HG03095 (cell line): ENCODE measurements at regions not wholly inside any gene's neighbourhood (a gene's known extent, or its start where the extent isn't known, plus 50 kb on each side); places are given as distances from the start of the nearest gene placed in this dataset.

Source experiments
- ATAC-seq: cut with Tn5 transposase; IDR thresholded peaks from one replicate; pipeline ENCODE4 v1.9.1; 2021; ENCODE audit warnings: moderate library complexity; ENCODE audit not compliant: unreplicated experiment

DNA sequence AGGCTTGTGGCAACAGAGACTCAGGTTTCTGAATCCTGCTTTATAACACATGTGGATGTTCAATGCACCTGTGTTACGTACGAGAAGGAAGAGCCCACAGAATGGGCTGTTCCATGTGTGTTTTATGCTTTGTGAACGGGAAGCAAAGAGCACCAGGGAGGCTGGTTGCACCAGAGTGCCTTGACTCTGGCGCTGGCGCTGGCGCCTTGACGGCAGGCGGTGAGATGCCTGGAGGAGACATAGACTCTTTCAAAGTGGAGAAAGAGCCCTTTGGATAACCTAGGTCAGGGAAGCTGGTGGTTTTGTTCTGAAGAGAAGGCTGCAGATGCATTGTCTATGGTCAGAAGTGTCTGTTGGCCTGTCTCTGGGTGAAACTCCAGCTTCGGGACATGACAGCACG, 80.2 kb upstream of the APCDD1 start:
- no peak for ATAC-seq

DNA sequence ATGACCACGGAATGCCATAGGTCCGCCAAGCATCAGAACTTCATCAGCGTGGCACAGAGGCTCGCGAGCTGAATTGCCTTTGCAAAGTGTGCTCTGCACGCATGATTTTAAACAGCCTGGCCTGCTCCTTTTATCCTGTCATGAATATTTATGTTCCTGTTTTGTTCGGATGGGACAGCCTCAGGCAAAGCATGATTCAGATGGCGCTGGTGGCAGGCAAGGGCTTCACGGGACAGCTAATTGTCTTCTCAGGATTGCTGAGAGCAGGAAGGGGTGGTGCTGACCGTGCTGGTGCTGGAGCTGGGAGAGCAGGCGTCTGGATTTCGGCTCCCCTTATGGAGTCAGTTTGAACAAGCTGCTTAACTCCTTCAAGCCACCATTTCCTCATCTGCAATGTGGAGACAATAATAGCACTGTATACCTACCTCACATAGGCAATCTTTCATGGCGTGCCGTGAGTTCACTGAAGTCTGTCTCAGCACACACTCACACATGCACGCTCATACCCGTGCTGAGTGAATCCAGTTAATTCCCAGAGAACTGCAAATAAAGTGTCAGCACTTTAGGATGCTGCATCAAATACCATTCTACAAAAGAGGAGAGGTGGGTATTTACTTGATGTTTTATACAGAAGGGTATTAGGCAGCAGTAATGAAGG, 79.7 kb upstream of the APCDD1 start:
- ATAC-seq, result no peak

DNA sequence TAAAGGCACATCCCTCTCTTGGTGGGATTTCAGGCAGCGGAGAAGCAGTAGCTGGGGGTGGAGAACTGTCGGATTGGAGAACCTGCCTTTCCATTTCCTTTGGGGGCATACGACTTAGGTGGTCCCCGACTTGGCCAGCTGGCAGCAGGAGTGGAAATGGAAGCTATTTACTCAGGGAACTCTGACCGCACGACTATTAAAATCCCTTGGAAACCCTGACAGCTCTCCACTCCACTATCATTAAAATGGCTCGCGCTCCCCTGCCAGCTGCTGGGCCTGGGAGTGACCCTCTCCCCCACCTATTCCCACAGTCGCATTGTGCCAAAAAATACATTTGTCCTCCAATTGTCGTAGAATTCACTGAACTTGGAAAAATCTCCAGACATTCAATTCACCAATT, 77.7 kb upstream of the APCDD1 start:
- ATAC-seq, result no peak

DNA sequence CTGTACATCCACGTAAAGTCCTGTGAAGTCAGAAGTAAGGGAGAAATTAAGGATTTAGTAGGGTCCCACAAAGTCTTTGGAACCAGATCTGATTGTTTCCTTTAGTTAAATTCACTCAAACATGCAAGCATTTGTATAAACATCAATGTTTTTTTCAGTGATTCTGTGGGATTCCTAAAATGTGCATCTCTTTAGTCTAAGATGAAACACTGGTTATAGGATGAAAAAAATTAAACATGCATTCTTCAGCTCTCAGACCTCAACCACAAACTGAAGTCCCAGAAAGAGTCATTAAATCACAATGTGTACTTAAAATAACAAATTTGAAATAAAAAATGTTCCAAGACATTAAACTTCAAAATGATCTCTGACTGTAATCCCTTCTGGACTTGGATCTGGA, 76.5 kb upstream of the APCDD1 start:
- no peak for ATAC-seq

DNA sequence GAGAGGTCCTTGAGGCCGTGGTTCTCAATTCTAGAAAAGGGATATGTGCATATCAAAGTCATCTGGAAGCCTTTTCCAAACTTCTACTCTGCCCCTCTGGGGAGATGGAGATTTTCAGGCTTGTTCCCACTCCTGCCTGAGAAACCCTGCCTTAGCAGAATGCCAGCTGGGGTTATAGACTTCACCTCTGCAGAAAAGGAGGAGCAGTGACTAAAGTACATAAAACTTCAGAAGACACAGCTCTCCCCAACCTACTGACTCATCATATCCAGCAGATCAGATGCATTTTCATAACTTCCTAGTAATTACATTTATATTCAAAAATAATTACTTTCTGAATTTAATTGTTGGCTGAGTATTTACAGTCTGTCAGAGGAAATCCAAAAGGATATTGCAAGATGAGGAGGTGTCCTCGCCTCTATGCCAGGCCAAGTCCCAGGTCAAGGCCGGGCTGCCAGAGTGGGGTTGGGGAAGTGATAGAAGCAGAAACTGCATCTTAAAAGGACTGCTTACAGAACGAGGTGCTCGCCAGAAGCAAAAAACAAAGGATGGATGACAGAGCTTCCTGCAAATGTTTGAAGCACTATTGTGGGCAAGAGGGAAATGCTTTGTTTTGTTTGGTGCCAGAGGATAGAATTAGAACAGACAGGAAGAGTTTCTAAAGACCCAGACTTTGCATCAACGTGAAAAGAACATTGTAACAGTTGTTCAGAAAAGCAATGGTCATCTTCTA, 75.6 kb upstream of the APCDD1 start:
- ATAC-seq, result no peak

DNA sequence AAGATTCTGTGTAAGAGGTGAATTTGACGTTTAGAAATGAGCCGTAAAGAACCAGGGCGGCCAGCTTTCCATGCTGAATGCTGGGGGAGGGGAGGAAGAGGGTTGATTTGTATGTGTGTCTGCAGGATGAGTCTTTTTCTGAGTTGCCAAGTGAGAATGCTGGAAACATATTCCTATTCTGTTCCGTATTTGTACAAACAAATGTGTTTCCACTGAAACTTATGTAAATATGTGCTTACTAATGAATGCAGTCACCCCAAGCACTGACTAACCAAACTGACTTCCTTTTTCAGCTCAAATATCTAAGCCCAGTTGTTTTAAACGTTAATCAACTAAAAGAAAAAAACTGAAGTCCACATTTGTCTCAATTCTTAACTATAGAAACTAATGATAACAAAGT, 74.9 kb upstream of the APCDD1 start:
- no peak for ATAC-seq

DNA sequence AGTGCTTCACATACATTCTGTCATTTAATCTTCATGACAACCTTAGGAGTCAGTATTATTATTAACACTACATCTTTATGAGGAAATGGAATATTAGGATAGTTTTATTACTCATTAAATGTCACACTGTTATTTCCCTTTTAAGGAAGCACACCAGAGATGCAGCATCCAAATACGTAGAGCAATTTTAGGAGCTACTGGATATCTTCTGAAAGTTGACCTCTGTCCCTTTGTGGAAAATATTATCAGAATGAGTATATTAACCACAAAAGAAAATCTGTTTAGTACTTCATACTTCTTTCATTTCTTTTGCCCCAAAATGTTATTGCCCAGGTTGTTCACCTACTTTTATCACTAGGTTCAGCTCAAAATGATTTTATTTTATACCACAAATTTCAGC, 72.9 kb upstream of the APCDD1 start:
- ATAC-seq, result no peak

DNA sequence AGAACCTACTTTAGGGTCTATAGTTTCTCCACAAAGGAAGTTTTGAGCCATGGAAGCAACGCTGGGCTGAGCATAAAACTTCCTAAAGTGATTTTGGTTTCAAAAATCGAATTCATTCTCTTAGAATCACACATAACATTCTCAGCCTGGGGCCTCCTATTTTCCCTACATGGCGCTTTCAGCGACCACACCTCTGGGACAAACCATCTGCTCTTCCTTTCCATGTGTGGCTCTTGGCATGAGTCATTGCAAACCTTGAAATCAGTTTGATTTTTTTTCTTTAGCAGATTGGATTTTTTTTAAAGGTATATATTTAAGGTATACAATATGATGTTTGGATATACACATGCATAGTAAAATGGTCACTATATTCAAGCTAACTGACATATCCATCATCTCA, 72.5 kb upstream of the APCDD1 start:
- ATAC-seq, result no peak

DNA sequence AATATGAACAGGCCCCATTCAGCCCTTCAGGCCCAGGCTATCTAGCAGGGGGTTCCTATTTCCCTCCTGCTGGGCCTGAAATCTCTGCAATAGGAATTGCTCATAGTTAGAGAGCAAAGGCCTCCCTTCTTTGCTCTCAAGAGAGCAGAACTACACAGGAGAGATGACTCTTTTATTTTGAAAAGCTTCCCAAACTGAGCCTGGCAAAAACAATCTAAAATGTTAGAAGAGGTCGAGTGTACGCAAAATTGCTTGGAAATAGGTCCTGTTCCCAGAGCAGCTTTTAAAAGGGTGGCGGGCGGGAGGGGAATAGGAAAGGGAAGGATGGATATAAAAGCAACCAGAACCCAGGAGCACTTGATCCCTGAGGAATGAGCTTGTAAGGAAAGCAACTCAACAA, 68.4 kb upstream of the APCDD1 start:
- no peak for ATAC-seq

DNA sequence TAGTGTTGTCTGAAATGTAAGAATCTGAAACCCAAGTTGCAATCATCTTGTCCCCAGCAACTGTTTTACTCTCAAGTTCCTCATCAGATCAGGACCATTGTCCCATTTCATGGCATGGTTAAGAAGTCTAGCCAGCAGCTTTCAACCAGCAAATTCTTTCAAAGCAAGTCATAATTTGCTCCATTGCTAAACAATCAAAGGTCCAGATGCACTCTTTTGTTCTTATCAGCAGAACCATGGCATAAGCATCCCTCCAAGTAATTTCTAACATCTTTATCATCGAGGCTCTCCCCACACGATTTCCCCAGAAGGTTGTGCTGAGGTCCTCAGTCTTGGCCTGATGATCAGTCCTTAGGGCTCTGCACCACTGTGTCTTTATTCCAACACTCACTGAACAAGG, 67.5 kb upstream of the APCDD1 start:
- no peak for ATAC-seq

DNA sequence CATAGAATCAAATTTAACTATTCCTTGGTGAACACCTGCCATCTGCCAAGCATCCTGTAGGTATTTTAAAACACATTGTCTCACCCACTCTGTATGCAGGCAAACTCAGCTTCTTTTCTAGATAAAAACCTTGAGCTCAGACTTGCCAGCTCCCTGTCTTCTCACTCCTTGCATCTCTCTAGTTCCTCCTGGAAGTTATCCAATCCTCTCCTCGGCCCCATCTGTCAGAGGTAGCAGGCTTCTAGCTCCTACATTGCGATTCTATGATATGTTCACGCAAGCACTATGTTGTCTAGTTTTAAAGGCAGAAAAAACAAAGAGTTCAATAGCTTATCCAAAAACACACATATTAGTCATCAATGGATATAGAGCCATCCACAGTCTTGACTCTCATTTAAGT, 67.0 kb upstream of the APCDD1 start:
- ATAC-seq, result no peak

DNA sequence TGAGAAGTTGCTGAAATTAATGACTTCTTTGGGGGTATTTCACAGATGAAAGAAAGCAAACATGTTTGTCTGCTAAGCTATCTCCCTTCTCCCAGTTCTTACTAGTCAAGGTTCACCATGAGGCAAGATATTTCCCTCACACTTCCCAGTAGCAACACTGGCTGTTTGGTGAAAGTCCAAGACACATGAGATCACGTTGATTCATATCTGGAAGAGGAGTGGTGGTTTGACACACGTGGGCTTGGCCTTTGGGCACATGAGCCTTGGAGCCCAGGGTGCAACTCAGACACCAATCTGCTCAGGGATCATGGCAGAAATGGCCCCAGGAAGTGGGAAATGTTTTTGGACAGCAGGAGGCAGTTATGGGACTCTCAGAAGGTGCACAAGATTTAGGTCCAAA, 66.1 kb upstream of the APCDD1 start:
- no peak for ATAC-seq

DNA sequence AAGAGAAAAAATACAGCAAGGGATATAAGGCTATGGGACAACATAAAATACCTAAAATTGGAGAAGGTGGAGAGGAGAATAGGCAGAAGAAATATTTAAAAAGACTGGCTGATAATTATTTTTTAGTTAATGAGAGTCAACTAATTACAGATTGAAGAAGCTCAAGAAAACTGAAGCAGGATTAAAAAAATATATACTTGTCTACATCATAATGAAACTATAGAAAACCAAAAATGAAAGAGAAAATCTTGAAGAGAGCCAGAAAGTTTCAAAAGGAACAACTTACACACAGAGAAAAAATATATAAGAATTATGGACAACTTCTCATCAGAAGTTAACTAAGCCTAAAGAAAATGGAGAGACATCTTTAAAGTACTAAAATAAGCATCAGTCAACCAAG, 62.9 kb upstream of the APCDD1 start:
- ATAC-seq, result peak; percentile 78

DNA sequence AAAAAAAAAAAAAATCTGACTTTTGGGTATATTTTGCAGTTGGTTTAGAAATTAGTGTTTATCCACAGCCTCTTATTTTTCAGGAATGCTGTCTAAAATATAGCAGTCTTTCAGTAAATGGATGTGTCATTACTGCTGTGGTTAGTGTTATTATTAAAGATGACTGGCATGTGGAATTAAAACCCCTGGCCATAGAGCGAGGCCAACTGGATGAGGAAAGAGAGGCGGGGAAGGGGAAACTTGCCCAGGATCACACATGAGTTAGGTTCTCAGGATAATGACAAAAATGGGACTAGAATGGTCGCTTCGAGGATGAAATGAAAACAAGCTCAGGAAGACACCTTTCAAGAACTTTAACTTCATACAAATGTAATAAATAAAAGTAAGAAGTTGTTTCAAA, 57.4 kb upstream of the APCDD1 start:
- ATAC-seq, result no peak

DNA sequence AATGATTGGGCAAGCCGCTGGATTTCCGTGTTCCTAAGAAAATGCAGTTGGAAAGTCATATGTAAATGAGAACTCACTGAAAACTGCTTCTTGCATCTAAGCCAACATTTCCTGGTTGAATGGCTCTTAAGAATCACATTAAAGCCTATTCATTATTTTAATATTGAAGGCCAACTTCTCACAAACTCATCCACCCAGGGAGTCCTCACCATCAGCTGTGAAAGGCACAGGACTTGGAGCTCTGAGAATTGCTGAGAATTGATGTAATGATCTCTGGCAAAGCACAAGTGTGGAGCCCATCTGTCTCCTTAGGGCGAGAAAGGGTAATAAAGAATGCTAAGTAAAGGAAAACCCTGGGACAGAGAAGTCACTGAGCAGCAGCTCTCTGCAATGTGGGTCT, 55.9 kb upstream of the APCDD1 start:
- no peak for ATAC-seq

DNA sequence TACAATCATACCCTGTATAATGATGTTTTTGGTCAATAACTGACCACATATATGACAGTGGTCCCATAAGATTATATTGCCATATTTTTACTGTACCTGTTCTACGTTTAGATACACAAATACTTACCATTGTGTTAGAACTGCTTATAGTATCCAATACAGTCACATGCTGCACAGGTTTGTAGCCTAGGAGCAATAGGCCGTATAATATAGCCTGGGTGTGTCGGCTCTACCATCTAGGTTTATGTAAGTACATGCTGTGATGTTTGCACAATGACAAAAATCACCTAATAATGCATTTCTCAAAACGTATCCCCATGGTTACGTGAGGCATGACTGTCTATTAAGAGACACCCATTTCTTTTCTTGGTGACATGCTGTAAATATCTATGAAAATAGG, 55.0 kb upstream of the APCDD1 start:
- no peak for ATAC-seq

DNA sequence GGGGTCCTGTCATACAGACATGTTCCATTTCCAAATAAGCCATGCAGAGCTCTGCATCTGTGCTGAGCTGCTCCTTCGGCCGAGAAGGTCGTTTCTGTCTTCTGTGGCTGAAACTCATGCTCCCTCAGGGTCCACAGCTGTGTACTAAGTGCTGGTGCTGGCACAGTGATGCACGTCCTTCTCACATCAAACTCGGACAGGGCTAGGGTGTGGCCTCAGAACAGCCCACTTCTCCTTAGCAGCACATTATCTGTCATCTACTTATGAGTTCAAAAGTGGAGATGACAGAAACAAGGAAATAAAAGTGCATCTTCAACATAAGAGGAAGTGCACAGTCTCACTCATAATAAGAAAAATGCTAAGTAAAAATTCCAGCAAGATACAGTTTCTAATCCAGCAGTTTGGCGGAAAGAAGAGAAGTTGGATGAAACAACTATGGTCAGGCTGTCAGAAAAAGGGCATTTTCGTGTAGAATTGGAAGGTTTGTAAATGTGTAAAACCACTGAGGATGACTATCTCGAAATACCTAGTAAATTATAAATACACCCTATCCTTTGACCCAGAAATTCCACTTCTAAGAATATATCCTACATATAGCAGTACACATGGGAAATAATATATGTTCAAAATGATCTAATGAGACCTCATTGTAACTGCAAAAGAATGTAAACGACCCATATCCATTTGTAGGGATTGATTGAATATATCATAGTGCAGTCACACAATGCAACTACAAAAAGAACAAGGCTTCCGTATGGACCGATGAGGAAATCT, 53.7 kb upstream of the APCDD1 start:
- ATAC-seq, result no peak

DNA sequence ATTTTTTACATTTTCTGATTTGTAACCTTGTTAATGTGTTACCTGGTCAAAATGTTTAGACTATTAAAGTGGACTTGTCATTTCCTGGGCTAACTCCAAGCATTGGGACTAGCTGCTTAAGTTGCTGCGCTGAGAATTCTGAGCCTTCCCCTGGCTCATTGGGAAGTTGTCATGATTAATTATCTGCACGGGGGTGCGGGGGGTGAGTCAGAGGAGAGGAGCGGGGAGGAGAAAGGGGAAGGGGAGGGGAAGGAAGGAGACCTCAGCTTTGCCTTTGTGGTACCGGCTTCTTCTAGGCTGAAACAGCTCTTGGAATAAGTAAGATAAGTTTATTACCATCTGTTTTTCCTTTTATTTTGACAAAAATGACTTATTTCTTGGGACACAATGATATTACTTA, 52.9 kb upstream of the APCDD1 start:
- ATAC-seq, result no peak

DNA sequence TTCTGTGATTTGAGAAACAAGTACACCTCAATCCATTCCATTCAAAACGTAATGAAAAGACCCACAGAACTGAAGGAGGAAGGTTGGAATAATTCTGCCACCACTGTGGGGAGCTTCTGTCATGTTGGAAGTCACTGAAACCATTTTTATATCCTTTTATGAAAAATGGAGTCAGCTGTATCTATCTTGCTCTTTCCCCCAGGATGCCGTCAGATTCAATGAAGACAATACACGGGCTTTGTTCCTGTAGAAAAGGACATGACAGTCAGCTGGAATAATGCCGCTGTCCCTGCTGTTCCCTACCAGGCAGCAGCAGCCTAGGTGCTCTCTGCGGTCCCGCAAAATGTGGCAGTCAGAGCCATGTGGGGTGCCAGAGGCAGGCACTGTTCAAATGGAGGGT, 52.5 kb upstream of the APCDD1 start:
- no peak for ATAC-seq

DNA sequence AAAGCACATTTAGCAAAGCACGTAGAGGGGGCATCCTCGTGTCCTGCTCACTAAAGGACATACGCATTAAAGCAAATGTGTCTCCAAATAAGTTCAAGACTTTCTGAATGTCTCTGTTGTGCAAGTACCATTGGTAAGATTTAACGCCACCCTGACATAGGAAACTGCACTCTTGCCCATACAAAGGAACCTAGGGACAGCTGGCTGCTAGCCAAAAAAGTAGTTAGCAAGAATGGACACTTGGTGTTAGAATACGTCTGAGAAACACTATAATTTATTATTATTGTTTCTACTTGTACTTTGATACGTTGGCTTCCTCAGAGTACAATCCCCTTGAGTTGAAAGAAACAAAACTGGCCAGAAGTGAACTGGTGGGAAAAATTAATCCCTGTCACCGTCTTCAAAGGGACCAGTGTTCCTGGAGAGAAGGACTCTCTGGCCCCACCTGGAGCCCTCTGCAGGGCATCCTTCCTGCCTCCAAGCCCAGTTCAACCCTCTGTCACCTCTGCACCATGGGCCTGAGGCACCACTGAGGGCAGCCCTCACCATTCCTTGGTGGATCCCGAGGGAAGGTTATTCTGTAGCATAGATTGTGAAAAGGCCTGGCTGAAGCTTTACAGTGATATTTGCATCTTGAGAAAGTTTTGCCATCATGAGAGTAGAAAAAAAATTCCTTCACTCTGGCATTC, 51.4 kb upstream of the APCDD1 start:
- no peak for ATAC-seq

DNA sequence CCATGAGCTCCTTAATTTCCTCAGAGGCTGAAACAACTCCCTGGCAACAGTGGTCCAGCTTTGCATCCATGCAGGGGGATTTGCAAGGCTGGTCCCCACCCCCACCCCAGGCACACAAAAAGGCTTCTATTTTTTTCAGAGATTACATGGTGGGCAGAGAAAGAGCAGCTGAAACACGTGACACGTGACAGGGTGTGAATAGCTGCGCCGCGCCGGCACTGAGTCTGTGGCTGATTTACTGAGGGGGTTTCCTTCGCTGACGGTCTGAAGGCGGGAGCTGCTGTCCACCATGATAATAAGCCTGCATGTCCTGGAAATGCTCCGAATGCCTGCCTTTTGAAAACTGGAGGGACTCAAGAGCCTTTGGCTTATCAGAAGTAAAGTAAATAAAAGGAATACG, 50.7 kb upstream of the APCDD1 start:
- no peak for ATAC-seq

DNA sequence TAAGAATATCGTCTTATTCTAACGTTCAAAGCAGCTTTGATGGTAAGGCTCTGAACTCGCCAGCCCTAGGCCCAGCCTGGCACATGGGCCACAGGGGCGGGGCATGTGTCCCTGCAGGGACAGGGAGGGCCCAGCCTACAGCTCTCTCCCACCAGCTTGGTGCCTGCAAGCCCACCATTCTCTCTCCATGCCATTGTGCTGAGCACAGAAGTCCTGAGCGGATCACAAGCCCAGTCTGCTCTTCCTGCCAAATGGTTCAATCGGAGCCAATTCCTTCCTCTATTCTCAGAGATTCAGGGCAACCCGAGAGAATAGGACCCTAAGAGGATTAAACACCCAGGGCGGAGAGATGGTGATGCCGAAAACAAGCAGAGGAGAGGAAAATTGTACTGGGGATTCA, 50.3 kb upstream of the APCDD1 start:
- no peak for ATAC-seq
